HG02981 (cell line): ENCODE measurements at regions not wholly inside any gene's neighbourhood (a gene's known extent, or its start where the extent isn't known, plus 50 kb on each side); places are given as distances from the start of the nearest gene placed in this dataset.

ENCODE experiments used
- ATAC-seq: cut with Tn5 transposase; IDR thresholded peaks from one replicate; pipeline ENCODE4 v1.9.1; 2021; ENCODE audit warnings: mild to moderate bottlenecking, moderate library complexity; ENCODE audit not compliant: unreplicated experiment

DNA sequence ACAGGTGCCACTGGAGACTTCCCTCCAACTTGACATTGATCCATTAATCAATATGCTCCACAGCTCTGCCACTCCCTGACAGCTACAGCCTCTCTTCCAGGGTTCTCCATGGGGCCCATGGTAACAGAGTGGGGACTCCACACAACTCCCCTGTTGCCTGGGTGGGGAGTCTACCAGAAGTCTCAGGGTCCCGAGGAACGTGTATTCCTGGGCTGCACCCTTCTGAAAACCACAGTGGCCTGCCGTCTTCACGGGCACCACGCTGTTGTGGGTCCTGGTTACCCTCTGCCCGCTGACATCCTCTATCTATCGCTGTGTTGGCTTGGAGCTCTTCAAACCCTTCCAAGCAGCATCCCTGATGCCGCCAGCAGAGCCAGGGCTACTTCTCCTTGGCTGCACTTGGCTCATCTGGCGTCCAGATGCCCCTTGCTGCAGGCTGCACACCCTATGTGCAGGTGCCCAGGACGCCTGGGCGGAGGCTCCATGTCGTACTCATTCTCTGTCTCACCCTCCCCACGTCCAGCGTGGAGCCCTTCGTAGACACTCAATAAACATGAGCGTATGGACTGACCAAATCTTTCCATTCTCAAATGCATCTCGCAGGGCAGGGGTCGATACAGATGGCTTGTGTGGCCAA, 1341.8 kb downstream of the TBC1D22A start:
- ATAC-seq, result no peak

DNA sequence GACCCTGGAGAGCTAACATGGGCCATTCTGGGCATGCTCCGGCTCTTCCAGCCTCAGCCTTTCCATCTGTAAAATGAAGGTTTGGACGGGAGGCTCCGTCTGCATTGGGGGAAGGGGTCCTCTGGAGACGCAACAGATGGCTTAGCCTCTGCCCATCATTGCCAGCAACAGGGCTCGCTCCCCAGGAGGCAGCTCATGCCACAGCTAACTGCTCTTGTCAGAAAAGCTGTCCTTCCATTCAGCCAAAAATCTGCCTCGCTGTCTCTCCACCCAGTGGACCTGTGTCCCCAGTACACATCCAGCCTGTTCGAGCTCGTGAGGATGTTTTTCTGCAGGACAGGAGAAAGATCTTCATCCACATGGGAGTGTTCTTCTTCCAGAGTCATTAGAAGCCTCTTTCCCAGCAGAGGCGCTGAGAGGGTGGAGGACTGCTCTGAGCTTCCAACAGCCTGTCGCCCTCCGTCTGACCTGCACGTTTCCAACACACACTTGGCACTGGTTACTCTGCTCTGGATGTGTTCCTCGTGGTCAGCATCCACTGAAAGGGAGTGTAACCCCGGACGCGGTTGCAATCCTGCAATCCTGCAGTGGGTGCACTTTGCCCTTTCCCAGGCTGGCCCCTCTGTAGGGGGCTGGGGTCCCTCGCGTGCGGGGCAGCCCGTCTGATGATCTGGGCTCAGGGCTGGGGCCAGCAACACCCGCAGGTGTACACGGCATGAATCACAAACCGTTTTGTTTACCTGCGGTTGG, 1340.9 kb downstream of the TBC1D22A start:
- no peak for ATAC-seq

DNA sequence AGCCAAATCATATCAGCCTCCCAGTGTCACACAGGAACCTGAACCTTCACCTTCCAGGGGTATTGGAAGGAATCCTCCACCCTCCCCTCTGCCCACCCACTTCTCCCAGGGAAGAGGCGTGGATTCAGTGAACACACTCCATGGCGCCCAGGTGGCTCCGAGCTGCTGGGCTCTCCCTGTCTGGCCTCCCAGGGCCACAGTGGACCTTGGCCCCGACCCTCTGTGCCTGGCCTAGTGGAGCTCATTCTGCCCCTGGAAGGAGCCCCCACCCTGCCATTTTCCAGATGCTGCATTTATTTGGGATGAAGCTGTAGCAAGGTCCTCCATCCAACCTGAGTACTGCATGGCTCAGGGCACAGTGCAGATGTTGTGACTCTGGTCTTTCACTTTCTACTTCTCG, 1340.1 kb downstream of the TBC1D22A start:
- ATAC-seq, result no peak

DNA sequence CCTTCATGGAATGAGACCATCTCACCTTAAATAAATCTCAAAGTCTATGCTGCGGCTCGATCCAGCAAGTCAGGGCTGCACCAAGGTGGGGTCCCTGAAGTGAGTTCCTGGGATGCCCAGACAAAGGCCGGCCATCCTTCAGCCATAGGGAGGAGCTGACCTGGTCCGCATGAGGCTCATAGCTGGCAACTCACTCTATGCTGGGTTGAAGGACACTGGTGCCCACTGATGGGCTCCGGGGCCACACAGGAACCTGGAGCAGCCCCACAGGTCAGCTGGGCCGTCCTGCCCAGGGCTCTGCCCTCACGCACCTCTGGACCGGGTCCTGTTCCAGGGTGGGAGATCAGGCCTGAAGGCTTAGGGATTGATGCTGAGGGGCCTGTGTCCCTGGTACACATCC, 1339.3 kb downstream of the TBC1D22A start:
- ATAC-seq, result no peak

DNA sequence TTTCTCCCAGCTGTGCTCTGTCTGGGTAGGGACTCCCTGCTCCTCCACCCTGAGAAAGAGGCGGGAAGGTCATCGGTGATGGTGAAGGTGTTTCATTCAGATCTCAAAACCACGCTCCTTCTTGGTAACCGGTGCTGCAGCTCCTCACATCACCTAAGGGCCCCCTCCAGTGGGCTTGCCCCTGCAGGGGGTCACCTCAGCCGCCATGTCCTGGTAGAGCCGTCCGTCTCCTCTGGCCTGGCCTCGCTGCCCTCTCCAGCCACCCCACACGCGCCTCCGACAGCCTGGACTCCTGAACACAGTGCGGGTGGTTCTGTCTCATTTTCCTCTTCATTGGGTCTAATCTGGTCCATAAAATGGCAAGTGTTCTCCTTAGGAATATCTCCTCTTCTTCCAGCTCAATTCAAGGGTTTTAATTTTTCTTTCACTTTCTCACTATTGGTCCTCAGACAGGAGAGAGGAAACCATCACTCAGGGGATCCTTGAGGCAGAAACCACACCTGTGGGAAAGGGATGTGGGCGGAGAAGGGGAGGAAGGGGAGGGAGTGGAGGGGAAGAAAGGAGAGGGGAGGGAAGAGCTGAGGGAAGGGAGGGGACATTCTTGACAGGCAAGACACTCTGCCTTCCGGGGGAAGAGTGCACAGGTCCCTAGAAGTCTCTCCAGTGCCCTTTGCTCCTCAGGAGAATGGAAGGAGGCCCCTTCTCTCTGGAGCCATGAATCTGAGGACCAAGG, 1338.4 kb downstream of the TBC1D22A start:
- no peak for ATAC-seq

DNA sequence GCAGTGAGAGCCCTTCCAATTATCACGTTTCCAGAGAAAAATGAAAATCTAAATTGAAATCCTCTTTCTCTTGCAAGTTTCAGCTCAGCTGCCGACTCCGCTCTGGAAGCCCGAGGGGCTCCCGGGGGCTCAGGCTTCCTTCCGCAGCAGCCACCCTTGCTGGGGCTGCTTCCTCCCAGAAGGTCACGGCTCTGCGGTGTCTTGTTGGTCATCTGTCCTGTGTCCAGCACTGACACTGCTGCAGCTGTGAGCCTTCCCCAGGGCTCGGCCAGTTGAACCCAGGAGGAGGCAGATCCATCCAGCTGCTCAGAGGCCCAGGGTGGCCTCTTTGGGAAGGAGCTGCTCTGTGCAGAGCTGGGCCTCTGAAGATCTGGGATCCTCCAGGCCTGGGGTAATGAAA, 1337.2 kb downstream of the TBC1D22A start:
- ATAC-seq, result no peak

DNA sequence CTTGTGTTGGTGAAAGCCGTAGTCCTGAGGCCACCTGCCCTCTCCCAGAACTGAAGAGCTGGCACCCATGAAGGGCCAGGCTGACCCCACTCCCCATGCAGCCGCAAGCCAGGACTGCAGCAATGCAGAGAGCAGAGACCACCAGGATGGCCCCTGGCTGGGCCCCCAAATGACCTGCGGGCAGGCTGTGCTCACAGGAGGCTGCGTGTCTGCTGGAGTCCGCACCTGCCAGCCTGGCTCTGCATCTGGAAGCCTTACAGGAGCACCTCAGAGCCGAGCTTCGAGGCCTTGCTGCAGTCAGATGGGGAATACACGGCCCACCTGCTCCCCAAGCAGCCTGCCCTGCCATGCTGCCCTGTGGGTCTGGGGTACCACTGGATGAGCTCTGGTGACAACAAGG, 1336.8 kb downstream of the TBC1D22A start:
- ATAC-seq, result no peak

DNA sequence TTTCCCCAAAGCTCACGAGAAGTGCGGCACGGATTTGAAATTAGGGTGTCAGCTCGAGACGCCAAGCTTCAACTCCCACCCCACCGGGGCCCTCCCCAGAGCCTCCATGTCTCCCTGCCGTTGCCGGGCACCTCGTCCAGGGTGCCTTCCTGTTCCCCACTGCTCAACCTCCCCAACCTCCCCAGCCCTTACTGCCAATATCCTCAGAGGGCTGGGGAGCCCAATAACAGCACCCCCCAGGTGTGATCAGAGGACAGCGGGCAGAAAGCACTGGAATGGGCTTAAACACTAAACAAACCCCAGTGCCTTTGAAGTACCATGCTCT, 1336.4 kb downstream of the TBC1D22A start:
- peak; percentile 3 for ATAC-seq

DNA sequence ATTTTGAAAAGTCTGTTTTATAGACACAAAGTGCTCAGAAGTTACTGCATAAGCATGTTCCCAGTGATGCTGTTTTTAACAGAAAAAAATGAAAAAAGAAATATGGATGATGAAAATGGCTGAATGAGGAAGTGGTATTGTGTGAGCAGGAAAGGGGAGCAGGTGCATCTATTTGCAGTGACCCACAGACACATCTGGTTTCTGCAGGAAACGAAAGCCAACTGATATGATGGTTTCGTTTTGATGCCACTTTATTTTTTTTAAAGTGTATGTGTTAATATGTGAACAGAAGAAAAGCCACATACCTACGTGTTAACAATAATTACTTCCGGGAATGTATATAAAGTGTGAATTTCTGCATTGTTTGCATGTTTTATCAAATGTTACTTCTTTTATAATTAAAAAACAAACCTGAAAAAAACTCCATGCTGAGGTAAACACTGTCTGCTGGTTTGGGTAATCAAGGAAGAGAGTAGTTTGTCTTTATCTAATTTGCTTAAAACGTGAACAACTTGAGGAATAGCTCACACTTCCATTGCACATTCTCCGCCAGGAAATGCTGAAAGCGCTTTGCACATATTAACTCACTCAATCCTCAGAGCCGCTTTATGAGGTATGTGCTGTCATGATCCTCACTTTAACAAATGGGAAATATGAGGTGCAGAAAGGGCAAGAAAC, 1335.9 kb downstream of the TBC1D22A start:
- peak; percentile 81 for ATAC-seq

DNA sequence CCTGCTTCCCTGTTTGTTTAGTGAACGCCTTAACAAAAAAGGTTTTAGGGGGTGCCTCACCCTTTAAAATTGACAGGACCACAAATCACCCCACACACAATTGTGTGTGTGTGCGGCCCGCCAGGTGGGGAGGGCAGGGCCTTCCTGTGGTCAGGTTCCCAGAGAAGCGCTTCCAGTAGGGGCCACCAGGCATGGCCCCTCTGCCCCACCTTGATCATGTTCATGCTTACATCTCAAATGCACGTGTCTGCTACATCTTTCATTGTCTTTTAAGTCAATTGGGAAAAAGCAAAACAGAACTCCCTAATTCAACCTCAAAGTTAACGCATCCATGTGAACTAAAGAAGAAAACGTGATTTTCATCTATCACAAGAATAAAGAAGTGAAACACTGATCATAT, 1335.3 kb downstream of the TBC1D22A start:
- ATAC-seq, result peak; percentile 11

DNA sequence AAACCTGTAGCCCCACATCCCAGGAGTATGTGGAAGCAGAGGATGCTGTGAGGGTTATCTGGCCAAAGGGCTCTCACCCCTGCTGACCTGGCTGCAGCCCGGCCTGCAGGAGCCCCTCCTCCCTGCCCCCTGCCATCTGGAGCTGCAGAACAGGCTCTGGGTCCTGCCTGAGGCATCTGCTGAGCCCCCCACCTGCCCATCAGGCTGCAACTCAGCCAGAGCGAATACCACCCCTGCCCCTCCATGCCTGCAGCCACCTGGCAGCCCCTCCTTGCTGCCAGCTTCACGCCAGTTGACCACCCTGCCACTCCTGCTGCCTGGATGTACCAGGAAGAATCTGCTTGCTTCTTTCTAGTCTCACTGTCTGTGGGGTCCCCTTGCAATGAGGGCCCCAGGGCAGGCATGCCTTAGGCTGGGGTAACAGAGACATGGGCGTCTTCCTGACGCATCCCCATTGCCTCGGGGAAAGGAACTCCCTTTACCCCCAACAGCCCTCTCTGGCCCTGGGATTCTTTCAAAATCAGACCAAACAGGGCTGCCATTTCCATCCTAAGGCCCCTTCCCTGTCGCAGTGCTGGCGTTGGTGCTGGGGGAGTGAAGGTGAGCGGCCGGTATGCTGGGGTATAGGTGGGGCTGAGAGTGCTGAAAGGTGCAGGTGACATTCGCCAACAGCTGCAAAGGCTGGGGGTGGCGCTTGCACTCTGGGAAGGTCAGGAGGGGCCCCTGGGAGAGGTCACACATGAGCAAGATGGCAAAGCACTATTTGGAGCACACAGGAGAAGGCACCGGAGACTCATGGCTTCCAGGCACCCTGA, 1334.6 kb downstream of the TBC1D22A start:
- ATAC-seq, result no peak

DNA sequence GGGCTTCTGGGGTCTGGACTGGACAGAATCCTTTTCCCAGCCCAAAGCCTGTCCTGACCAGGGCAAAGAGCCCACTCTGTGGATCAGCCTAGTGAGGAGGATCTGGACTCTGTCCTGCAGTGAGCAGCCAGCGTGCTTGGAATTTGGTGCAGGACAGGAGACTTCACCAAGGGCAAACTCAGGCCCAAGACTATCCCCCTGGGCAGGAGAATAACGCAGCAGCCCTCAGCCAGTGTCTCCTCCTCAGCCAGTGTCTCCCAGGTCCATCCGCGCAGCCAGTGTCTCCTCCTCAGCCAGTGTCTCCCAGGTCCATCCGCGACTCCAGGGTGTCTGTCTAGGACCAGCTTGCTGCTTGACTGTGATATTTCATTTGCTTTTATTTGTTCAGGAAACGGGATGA, 1334.0 kb downstream of the TBC1D22A start:
- ATAC-seq, result no peak

DNA sequence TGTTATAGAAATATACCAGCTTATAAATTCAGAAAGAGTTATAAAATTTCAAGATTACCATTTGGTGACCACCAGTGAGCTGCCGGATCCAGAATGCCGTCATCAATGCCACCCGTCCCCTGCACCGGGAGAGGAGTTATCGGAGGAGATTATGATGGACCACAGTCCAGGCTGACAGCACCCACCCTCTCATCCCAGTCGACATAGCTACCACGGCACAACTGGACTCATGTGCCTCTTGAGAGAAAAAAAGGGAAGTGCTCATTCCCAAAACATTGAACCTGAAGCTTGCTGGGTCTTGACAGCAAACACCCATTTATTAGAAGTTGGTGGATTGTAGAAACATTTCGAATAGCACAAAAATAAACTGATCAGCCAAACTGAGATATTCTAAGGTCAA, 1331.5 kb downstream of the TBC1D22A start:
- ATAC-seq, result no peak

DNA sequence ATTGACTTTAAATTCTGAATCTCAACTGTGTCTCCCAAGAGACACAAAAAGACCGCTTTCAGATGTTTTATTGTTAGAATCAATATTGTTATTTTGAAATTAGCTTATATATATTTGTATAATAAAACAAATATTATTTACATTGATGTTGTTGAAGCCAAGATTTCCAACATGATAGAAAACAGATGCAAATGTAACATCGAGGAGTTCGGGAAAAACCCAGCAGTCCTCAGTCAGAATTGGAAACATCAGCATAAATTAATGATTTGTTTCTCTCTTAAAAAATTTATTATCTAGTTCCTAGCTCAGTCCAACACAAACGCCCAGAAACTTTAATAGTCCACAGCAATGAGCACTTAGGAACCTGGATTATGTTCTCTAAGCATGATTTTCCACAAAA, 1330.4 kb downstream of the TBC1D22A start:
- ATAC-seq, result no peak

DNA sequence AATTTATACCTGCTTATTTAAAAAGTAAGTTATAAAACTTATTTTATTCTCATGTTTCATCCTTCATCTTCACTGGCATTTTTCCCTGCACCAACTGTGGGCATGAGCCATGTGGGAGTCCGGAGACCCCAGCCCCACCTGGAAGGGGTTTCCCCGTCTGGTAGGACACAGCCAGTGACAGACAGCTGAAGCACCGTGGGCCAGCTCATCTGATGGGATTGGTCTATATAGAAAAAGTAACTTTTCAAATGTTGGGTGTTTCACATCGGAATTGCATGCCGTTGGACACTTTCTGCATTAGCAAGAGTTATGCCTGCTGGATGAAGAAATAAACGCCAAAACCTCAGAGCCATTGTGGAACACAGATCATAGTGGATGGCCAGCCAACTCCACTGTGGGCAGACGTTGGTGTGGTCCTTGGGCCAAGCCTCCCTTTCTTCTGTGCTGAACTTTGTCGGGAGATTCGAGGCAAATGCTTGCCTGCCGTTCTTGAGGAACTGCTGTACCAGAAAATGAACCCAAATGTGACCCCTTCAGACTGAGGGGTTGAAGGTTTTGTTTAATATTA, 1329.3 kb downstream of the TBC1D22A start:
- no peak for ATAC-seq

DNA sequence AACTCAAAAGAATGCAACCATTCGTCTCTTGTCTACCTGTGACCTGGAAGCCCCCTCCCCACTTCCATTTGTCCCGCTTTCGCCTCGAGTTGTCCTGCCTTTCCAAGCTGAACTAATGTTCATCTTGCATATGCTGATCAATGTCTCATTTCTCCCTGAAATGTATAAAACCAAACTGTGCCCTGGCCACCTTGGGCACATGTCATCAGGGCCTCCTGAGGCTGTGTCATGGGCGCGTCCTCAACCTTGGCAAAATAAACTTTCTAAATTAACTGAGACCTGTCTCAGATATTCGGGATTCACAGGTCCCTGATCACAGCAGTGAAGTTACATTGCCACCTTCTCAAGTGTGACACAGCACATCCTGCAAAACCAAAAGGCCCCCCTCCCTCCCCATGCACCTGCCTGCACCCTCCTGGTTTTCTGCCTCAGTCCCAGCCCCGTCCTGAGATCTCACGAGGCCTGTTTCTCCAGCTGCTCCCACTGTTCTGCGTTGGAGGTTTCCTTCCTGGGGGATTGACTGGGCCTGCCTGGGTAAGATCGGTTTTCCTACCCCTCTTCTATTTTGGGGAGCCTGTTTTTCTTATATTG, 1328.7 kb downstream of the TBC1D22A start:
- no peak for ATAC-seq

DNA sequence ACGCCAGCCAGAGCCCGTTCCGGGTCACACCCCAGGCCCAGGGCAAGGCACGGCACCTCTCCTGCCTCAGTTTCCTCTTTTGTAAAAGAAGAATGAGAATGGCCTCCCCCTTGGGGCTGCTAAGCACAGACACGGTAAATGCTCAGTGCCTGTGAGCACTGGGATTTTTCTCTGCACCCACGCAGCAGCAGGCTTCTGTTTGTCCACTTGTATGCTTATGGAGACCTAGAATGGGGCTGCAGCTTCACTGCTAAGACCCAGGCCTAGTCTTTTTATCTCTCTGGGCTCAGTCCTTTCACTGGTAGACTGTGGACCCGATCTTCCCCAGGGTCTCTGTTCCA, 1327.9 kb downstream of the TBC1D22A start:
- ATAC-seq, result no peak

DNA sequence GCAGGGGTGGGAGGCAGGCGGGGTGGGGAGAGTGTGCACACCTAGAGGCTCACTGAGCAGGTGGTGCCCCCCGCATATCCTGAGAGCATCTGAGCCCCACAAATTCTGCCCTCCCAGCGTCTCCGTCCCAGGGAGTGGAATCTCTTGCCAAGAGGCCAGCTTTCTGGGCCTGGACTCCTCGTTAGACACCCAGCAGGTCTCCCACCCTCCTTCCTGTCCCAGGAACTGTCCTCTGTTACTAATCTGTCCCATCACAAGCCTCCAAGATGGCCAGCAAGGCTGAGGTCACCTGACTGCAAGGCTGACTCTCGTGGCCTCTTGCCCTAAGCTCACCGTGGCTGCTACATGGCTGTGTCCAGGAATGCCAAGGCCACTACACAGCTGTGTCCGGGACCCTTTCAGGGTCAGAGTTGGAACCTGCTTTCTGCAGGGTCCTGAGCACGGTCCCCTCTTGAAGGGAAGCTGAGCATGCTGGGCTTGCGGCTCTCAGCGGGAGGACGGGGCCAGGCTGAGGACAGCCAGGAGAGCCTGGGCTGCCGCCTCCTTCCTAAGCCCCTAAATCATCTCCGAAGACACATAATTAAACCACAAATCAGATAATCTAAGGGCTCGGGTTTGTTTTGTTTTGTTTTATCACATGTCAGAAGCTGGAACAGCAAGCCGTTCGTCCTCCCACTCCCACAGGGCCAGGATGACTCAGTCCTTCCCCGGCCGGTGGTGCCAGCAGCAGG, 1327.3 kb downstream of the TBC1D22A start:
- ATAC-seq, result no peak

DNA sequence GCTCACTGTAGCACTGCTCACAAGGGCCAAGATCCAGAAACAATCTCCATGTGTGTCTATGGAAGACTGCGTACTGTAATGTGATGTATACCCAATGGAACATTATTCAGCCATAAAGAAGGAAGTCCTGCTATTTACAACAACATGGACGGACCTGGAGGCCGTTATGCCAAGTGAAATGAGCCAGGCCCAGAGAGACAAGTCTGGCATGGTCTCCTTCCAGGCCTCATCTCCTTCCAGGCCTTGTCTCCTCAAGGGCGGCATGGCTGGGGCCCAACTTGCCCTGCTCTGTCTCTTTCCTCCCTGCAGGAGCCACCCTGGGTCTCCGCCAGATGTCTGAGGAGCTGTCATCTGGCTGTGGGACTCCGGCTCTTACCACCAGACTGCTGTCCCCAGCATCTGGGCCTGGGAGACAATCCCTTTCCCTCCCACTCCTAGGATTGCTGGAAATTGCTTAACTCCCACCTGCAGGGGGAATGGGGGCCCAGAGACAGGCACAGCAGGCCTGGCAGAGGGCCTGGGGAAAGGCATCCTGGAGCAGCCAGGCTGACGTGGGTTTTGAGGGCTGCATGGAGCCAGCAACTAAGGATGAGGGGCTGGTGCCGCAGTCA, 1326.6 kb downstream of the TBC1D22A start:
- ATAC-seq, result no peak
